ENCODE measurements at regions not wholly inside any gene's neighbourhood (a gene's known extent, or its start where the extent isn't known, plus 50 kb on each side); places are given as distances from the start of the nearest gene placed in this dataset.
A peak's percentile ranks its signal among the peaks of the same experiment; 100 is the strongest.

- TF ChIP-seq, protein P1, sequence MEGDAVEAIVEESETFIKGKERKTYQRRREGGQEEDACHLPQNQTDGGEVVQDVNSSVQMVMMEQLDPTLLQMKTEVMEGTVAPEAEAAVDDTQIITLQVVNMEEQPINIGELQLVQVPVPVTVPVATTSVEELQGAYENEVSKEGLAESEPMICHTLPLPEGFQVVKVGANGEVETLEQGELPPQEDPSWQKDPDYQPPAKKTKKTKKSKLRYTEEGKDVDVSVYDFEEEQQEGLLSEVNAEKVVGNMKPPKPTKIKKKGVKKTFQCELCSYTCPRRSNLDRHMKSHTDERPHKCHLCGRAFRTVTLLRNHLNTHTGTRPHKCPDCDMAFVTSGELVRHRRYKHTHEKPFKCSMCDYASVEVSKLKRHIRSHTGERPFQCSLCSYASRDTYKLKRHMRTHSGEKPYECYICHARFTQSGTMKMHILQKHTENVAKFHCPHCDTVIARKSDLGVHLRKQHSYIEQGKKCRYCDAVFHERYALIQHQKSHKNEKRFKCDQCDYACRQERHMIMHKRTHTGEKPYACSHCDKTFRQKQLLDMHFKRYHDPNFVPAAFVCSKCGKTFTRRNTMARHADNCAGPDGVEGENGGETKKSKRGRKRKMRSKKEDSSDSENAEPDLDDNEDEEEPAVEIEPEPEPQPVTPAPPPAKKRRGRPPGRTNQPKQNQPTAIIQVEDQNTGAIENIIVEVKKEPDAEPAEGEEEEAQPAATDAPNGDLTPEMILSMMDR (IDR thresholded peaks at IDR 0.05; ENCODE audit: control insufficient read depth, extremely low read depth, insufficient read depth): no peak
- H3K4me3 ChIP-seq (ENCODE audit: low read depth, low read length): no peak overlapping the region
- DNase-seq (ENCODE audit: low read depth): no peak
These were observed 576.2 kb upstream of the CT83 start for GRCh38 chrX:117038918-117039440.

- H3K4me3 ChIP-seq (ENCODE audit: low read depth, low read length): no peak overlapping the region
- DNase-seq (ENCODE audit: low read depth): no peak
- TF ChIP-seq, protein P1 (IDR thresholded peaks at IDR 0.05; ENCODE audit: control insufficient read depth, extremely low read depth, insufficient read depth): no peak
These were observed 547.5 kb upstream of the CT83 start for GRCh38 chrX:117010243-117010642.

- TF ChIP-seq, protein P1 (IDR thresholded peaks at IDR 0.05; ENCODE audit: control insufficient read depth, extremely low read depth, insufficient read depth): no peak
- H3K4me3 ChIP-seq (ENCODE audit: low read depth, low read length): no peak overlapping the region
- DNase-seq (ENCODE audit: low read depth): no peak
These were observed 540.2 kb upstream of the CT83 start for GRCh38 chrX:117002981-117003380.

DNA sequence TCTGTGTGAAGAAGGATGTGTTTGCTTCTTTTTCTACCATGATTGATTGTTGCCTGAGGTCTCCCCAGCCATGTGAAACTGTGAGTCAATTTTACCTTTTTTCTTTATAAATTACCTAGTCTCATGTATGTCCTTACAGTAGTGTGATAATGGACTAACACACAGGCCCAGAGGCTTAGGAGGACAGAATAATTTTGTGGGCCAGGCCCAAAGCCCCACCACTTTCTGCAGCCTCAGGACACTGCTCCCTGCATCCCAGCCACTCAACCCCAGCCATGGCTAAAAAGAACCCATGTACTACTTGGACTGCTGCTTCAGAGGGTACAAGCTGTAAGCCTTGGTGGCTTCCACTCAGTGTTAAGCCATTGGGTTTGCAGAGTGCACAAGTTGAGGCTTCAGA is 512.7 kb upstream of the CT83 start:
- TF ChIP-seq, protein P1 (IDR thresholded peaks at IDR 0.05; ENCODE audit: control insufficient read depth, extremely low read depth, insufficient read depth): no peak
- no peak overlapping the region for H3K4me3 ChIP-seq (ENCODE audit: low read depth, low read length)
- no peak for DNase-seq (ENCODE audit: low read depth)

- H3K4me3 ChIP-seq (ENCODE audit: low read depth, low read length): no peak overlapping the region
- no peak for DNase-seq (ENCODE audit: low read depth)
- TF ChIP-seq, protein P1 (IDR thresholded peaks at IDR 0.05; ENCODE audit: control insufficient read depth, extremely low read depth, insufficient read depth): no peak
These were observed 509.6 kb upstream of the CT83 start for GRCh38 chrX:116972362-116972761.

GRCh38 chrX:116961872-116962582 is 499.3 kb upstream of the CT83 start:
- TF ChIP-seq, protein P1 (IDR thresholded peaks at IDR 0.05; ENCODE audit: control insufficient read depth, extremely low read depth, insufficient read depth): peak; percentile 46
- no peak overlapping the region for H3K4me3 ChIP-seq (ENCODE audit: low read depth, low read length)
- peak; percentile 2 for DNase-seq (ENCODE audit: low read depth)

GRCh38 chrX:116930311-116930710 is 467.5 kb upstream of the CT83 start:
- TF ChIP-seq, protein P1 (IDR thresholded peaks at IDR 0.05; ENCODE audit: control insufficient read depth, extremely low read depth, insufficient read depth): no peak
- no peak overlapping the region for H3K4me3 ChIP-seq (ENCODE audit: low read depth, low read length)
- DNase-seq (ENCODE audit: low read depth): no peak

All from LNCaP clone FGC (cell line).